ENCODE measurements at regions not wholly inside any gene's neighbourhood (a gene's known extent, or its start where the extent isn't known, plus 50 kb on each side); places are given as distances from the start of the nearest gene placed in this dataset.

GRCh38 chr20:51230727-51231126 is 207.8 kb upstream of the KCNG1 start:
- no peak for FAIRE-seq
- ATAC-seq: no peak
- H3K36me3 ChIP-seq (ENCODE audit: control insufficient read depth, insufficient read depth, low read length): no peaks in the 10 kb centered on the region
- H2AFZ ChIP-seq (ENCODE audit: low read depth, low read length): no peak overlapping the region
- DNase-seq (ENCODE audit: extremely low read depth in 1 of 4, low spot score in 3 of 4): no peak
- in situ Hi-C loops (cut with MboI) (no loop called here), intact Hi-C loops (cut with micrococcal nuclease) (no loop called here)
- H4K20me1 ChIP-seq (replicated peaks; ENCODE audit: control insufficient read depth, insufficient read depth, low read length): no peaks in the 10 kb centered on the region; the same call in 1 of the 2 replicates
- no peaks in the 10 kb centered on the region for H3K9me3 ChIP-seq (replicated peaks; ENCODE audit: control insufficient read depth, insufficient read depth, low read depth, low read length)
- H3K27me3 ChIP-seq (ENCODE audit: control insufficient read depth in 2 of 2, insufficient read depth in 2 of 2, low read length in 2 of 2): peaks cover 6 to 22% of the 10 kb centered on the region in 2 experiments; a peak in 3 of 5 replicates
- H3K27ac ChIP-seq (ENCODE audit: extremely low read depth, low read depth, low read length): no peak overlapping the region
- no peaks in the 10 kb centered on the region for H3K9me1 ChIP-seq (ENCODE audit: control insufficient read depth, insufficient read depth, low read length)
- TF ChIP-seq TCF3 (CRISPR knock-in tag; IDR thresholded peaks at IDR 0.05) (no peak), SMC3 (conservative IDR thresholded peaks at IDR 0.05; ENCODE audit: insufficient read depth, low read depth, low read length) (no peak), ZC3H11A (IDR thresholded peaks at IDR 0.05; ENCODE audit: low read depth, low read length) (no peak), ZNF407 (IDR thresholded peaks at IDR 0.05; ENCODE audit: low read depth) (no peak), TEAD1 (CRISPR knock-in tag; IDR thresholded peaks at IDR 0.05) (no peak), MAZ (CRISPR knock-in tag; conservative IDR thresholded peaks at IDR 0.05 in 1 of 2, IDR thresholded peaks at IDR 0.05 in 1 of 2) (no peak), IFI16 (CRISPR knock-in tag; IDR thresholded peaks at IDR 0.05) (no peak), MLX (CRISPR knock-in tag; conservative IDR thresholded peaks at IDR 0.05) (no peak), ZNF212 (CRISPR knock-in tag; IDR thresholded peaks at IDR 0.05) (no peak), MITF (IDR thresholded peaks at IDR 0.05) (no peak), ZNF133 (CRISPR knock-in tag; IDR thresholded peaks at IDR 0.05) (no peak)
- ChIA-PET CTCF (ENCODE audit: low intra/inter-chr PET ratio) (no interaction called here), POLR2A (no interaction called here)
- no peak overlapping the region for H3K4me3 ChIP-seq
- H3K9ac ChIP-seq (ENCODE audit: insufficient read depth in 1 of 2, low read depth in 2 of 2, low read length in 2 of 2): no peak overlapping the region
- under 1% methylated on average over 11 of the region's 11 CpGs for WGBS (ENCODE audit: insufficient coverage, low coverage, missing lambda C conversion rate)
- BruUV-seq (replicated peaks): no TSS peak
- H3K79me2 ChIP-seq (ENCODE audit: control insufficient read depth, insufficient read depth, low read length): no peaks in the 10 kb centered on the region
- H3K4me1 ChIP-seq (replicated peaks in 1 of 2; ENCODE audit: control insufficient read depth in 2 of 2, insufficient read depth in 2 of 2, low read length in 2 of 2): no peaks in the 10 kb centered on the region
- H3K4me2 ChIP-seq (ENCODE audit: insufficient read depth, low read length): no peak overlapping the region

Data from K562 (cell line).